ENCODE measurements at regions not wholly inside any gene's neighbourhood (a gene's known extent, or its start where the extent isn't known, plus 50 kb on each side); places are given as distances from the start of the nearest gene placed in this dataset.

DNA sequence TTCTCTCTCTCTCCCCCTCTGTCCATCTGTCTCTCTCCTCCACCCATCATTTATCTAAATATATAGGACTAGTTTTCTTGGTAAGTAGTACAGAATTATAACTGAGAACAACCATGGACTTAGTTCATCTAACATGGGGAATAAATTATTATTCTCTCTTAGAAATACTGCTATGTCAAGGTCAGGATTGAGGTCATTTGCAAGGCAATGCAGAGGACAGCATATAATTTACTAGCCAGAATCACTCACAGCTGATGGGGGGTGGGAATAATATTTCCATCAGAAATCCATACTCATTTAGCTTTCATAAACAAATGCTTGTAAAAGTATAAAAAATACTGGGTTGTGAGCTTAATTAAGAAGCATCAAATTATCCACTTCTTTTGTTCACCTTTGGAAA is 553.9 kb upstream of the POU3F2 start:
- RAD21 ChIA-PET (ENCODE audit: low non-redundant PET in 1 of 2, low total read pairs in 2 of 2, uncharacterized antibody in 2 of 2, unreplicated experiment in 2 of 2) = no interaction called here
- POLR2A ChIA-PET = no interaction called here

More for the DNA sequence above, 553.9 kb upstream of the POU3F2 start:
- H3K4me2 ChIP-seq (ENCODE audit: low read length) = no peak overlapping the region
- no peak overlapping the region for H3K9ac ChIP-seq (ENCODE audit: low read length)
- no peaks in the 10 kb centered on the region for H3K9me2 ChIP-seq (ENCODE audit: insufficient read depth)
- H3K27ac ChIP-seq (ENCODE audit: low read depth, low read length) = no peak overlapping the region
- CTCF ChIA-PET = no interaction called here
- H3K4me1 ChIP-seq (ENCODE audit: control insufficient read depth in 1 of 2, insufficient read depth in 2 of 2, low read length in 2 of 2) = no peaks in the 10 kb centered on the region
- DNase-seq (ENCODE audit: low read depth, low spot score) (no peak), ATAC-seq (no peak)
- no peak for TF ChIP-seq POLR2A (IDR thresholded peaks at IDR 0.05; ENCODE audit: borderline replicate concordance, extremely low read depth, insufficient read depth, insufficient read length)
- no peak for TF ChIP-seq CBX3 (IDR thresholded peaks at IDR 0.05; ENCODE audit: low read depth)
- TF ChIP-seq, protein P1, sequence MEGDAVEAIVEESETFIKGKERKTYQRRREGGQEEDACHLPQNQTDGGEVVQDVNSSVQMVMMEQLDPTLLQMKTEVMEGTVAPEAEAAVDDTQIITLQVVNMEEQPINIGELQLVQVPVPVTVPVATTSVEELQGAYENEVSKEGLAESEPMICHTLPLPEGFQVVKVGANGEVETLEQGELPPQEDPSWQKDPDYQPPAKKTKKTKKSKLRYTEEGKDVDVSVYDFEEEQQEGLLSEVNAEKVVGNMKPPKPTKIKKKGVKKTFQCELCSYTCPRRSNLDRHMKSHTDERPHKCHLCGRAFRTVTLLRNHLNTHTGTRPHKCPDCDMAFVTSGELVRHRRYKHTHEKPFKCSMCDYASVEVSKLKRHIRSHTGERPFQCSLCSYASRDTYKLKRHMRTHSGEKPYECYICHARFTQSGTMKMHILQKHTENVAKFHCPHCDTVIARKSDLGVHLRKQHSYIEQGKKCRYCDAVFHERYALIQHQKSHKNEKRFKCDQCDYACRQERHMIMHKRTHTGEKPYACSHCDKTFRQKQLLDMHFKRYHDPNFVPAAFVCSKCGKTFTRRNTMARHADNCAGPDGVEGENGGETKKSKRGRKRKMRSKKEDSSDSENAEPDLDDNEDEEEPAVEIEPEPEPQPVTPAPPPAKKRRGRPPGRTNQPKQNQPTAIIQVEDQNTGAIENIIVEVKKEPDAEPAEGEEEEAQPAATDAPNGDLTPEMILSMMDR (IDR thresholded peaks at IDR 0.05 in 2 of 3, conservative IDR thresholded peaks at IDR 0.05 in 1 of 3; ENCODE audit: borderline replicate concordance in 1 of 3, insufficient read depth in 1 of 3, low read depth in 2 of 3, low read length in 2 of 3) = no peak
- TF ChIP-seq SRF (IDR thresholded peaks at IDR 0.05; ENCODE audit: low read depth) = no peak
- TF ChIP-seq, protein P2, sequence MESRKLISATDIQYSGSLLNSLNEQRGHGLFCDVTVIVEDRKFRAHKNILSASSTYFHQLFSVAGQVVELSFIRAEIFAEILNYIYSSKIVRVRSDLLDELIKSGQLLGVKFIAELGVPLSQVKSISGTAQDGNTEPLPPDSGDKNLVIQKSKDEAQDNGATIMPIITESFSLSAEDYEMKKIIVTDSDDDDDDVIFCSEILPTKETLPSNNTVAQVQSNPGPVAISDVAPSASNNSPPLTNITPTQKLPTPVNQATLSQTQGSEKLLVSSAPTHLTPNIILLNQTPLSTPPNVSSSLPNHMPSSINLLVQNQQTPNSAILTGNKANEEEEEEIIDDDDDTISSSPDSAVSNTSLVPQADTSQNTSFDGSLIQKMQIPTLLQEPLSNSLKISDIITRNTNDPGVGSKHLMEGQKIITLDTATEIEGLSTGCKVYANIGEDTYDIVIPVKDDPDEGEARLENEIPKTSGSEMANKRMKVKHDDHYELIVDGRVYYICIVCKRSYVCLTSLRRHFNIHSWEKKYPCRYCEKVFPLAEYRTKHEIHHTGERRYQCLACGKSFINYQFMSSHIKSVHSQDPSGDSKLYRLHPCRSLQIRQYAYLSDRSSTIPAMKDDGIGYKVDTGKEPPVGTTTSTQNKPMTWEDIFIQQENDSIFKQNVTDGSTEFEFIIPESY (IDR thresholded peaks at IDR 0.05; ENCODE audit: extremely low read depth, insufficient replicate concordance, low read length) = no peak
- no peak for TF ChIP-seq ELF1 (IDR thresholded peaks at IDR 0.05; ENCODE audit: borderline replicate concordance, low read depth)
- TF ChIP-seq ZNF274 (IDR thresholded peaks at IDR 0.05; ENCODE audit: low read depth, low read length) = no peak
- no peak for TF ChIP-seq TCF7L2 (IDR thresholded peaks at IDR 0.05; ENCODE audit: borderline replicate concordance, extremely low read depth, insufficient read depth, insufficient read length)
- no peaks in the 10 kb centered on the region for H3K36me3 ChIP-seq (ENCODE audit: control insufficient read depth in 1 of 2, insufficient read depth in 2 of 2, low read length in 2 of 2)
- no peak overlapping the region for H3K4me3 ChIP-seq (replicated peaks in 1 of 2; ENCODE audit: low read depth in 1 of 2, low read length in 2 of 2)
- no peak overlapping the region for H2AFZ ChIP-seq (ENCODE audit: low read depth, low read length, poor library complexity, severe bottlenecking)
- H3K79me2 ChIP-seq (ENCODE audit: insufficient read depth, low read length) = no peaks in the 10 kb centered on the region
- H3K9me3 ChIP-seq (ENCODE audit: control insufficient read depth in 1 of 2, insufficient read depth in 1 of 2, low read depth in 1 of 2, low read length in 2 of 2) = no peaks in the 10 kb centered on the region
- no TSS peak for BruUV-seq (replicated peaks)
- no peaks in the 10 kb centered on the region for H3K27me3 ChIP-seq (ENCODE audit: insufficient read depth, low read length)
- intact Hi-C loops (cut with micrococcal nuclease) = no loop called here
- H4K20me1 ChIP-seq (ENCODE audit: insufficient read depth) = no peaks in the 10 kb centered on the region

Measured in HCT116 (cell line).